Mesodermal cell (in vitro differentiated cells): ENCODE measurements at regions not wholly inside any gene's neighbourhood (a gene's known extent, or its start where the extent isn't known, plus 50 kb on each side); places are given as distances from the start of the nearest gene placed in this dataset.

Experiments
- H3K27ac ChIP-seq: 2 replicates; pipeline ENCODE4 v1.7.0; 2013; ENCODE audit warnings: mild to moderate bottlenecking, low read depth, low read length, moderate library complexity; ENCODE audit not compliant: severe bottlenecking
- H3K36me3 ChIP-seq: 2 replicates; pipeline ENCODE4 v1.7.1; 2013; ENCODE audit warnings: mild to moderate bottlenecking, low read length, moderate library complexity; ENCODE audit not compliant: control insufficient read depth, insufficient read depth
- H3K4me1 ChIP-seq: one replicate; pipeline ENCODE4 v1.7.1; 2013; ENCODE audit warnings: mild to moderate bottlenecking, low read length; ENCODE audit not compliant: insufficient read depth, control insufficient read depth, poor library complexity, severe bottlenecking
- H3K4me3 ChIP-seq: 2 replicates; pipeline ENCODE4 v1.7.0; 2013; ENCODE audit warnings: low read length, control low read depth, mild to moderate bottlenecking; ENCODE audit not compliant: insufficient read depth, poor library complexity, severe bottlenecking; ENCODE audit errors: extremely low read depth
- H3K9me3 ChIP-seq: 2 replicates; pipeline ENCODE4 v1.7.1; 2013; ENCODE audit warnings: mild to moderate bottlenecking, low read length, moderate library complexity; ENCODE audit not compliant: control insufficient read depth
- WGBS, 2 experiments: methylation state at CpG; one replicate each; pipeline ENCODE4 v1.1.5; 2013; ENCODE audit warnings: missing lambda C conversion rate in 2 of 2; ENCODE audit not compliant: insufficient coverage in 2 of 2; 5-methylcytosine and 5-hydroxymethylcytosine counted together

DNA sequence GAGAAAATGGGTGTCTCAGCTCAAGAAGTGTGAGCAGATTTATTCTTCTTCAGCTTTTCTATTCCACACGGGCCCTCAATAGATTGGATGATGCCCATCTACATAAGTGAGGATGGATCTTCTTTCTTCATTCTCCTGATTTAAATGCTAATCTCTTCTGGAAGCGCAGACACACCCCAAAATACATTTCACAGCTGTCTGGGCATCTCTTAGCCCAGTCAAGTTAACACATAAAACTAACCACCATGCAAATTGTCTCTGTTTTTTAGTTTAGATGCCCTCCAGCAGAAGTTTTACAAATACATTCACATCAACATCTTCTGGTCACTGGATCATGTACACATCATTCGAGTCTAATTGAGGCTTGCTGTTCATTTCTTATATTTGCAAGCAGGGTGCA, 249.0 kb upstream of the VCX3A start:
- no peaks in the 10 kb centered on the region for H3K4me1 ChIP-seq

DNA sequence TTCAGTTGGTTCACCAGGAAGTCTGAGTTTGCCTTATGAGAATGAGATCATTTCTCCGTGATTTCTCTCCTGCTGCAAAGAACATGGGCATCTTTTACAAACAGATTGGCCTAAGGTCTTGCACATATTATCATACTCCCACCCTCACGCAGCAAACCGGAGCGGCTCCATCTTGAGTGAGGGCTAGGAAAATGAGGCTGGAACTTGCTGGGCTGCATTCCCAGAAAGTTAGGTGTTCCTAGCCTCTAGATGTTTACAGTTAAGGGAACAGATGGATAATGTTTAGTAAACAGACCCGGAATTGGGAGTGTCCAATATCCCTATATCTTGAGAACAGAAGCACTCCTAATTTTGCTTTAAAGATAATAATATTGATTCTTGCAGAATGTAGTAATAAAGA, 247.9 kb upstream of the VCX3A start:
- Histone ChIP-seq H3K27ac (no peak overlapping the region), H3K36me3 (no peaks in the 10 kb centered on the region), H3K4me1 (no peaks in the 10 kb centered on the region), H3K9me3 (no peaks in the 10 kb centered on the region), H3K4me3 (no peak overlapping the region)
- 100% methylated on average over 1 of the region's 5 CpGs; no CpG with 5 or more reads in 1 of the 2 experiments for WGBS, 2 experiments

More for the DNA sequence above, 249.0 kb upstream of the VCX3A start:
- H3K36me3 ChIP-seq = no peaks in the 10 kb centered on the region
- WGBS, 2 experiments = 100% methylated on average over 1 of the region's 3 CpGs; no CpG with 5 or more reads in 1 of the 2 experiments
- no peak overlapping the region for H3K27ac ChIP-seq
- H3K9me3 ChIP-seq = no peaks in the 10 kb centered on the region
- no peak overlapping the region for H3K4me3 ChIP-seq

DNA sequence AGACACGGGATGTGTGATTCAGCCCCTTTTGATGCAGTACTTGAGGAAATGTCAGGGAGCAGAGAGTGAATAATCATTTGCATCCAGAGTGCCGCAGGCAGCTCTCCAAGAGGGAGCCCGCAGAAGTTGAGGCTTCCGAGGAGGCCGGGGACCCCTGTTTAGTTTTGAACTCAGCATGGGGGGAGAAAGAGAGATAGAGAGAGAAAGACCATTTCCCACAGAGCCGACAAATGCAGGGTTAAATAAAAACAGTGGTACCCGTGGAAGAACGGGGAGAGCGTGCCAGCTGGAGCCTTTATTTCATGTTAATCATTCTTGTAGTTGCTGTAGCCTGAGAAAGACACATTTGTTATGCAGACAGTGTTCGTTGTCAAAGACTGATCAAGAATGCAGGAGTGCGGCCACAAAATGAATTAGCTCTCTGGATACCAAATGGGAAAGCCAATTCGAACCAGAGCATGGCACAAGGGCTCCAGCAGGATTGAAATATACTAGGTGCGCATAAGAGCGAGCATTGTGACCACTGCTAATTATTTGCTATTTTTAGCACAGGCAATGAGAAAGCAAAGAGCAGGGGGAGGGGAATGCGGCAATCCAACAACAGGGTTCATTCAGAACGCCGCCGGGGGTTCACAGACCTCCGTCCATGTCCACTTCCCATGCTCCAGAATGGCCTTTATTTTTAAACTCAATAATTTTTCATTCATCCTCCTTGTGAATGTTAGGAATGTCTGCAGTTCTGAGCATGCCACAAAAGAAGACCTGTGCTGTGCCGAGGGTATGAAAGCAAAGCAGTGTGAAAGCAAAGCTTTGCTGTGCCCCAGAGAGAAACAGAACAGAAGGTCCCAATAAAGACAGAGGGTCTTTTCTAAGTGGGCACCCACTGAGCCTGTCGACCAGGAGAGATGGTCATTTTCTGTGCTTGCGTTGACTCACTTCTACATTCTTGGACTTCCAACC, 243.9 kb upstream of the VCX3A start:
- no peaks in the 10 kb centered on the region for H3K9me3 ChIP-seq
- H3K4me3 ChIP-seq = no peak overlapping the region
- no peaks in the 10 kb centered on the region for H3K4me1 ChIP-seq
- WGBS, 2 experiments = 8 to 10% methylated on average over 3 to 7 of the region's 22 CpGs
- H3K27ac ChIP-seq = peak overlapping the region; percentile 65
- no peaks in the 10 kb centered on the region for H3K36me3 ChIP-seq

DNA sequence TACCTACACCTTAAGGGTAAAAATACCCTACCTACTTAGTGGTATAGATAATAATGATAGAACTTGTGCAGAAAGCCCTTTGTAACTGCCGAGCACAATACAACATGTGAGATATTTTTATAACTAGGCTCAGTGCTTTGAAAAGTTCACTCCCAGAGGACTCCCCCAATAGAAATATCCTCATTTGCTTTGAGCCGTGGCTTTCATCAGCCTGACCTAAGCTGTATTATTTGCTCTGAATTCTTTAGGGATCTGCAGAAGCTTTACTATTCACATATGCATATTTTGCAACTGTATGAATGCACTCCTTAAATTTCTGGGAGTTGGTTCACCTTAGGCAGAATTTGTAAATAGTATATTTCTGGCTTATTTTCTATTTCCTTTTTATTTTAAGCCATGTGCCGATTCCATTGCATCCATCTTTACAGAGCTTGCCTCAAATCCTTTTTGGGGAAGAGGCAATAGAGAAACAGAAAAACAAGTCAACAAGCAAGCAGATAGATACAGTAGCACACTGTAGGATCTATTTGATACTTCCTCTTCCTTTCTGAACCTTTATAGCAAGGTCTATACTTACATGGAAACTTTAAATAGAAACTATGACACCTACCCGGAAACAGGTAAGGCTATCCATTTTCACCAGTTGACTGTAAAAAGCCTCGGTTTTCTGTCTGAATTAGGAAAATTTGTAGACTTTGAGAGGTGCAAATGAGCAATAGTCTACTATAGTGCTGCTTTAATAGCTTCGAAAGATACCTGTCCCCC, 242.5 kb upstream of the VCX3A start:
- H3K4me3 ChIP-seq = no peak overlapping the region
- H3K27ac ChIP-seq = no peak overlapping the region
- H3K4me1 ChIP-seq = no peaks in the 10 kb centered on the region
- no peaks in the 10 kb centered on the region for H3K36me3 ChIP-seq
- no peaks in the 10 kb centered on the region for H3K9me3 ChIP-seq
- 60 to 100% methylated on average over 1 of the region's 6 CpGs for WGBS, 2 experiments

DNA sequence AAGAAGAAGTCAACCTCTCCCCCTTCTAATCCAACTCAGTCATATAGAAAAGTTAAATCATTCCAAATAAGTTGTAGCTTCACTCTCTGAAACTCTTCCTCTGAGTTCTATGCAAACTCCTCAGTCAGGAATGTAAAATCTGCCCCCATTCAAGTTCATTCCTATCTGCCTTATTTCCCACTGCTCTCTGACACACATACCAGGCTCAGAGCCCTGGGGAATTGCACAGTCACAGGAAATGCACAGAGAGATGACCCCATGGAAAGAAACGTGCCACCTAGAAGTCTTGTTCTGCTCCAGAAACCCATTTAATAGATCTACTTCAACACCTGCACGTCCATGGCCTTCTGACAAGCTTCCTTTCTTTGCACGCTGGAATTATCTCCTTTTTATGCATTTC, 236.0 kb upstream of the VCX3A start:
- H3K36me3 ChIP-seq = no peaks in the 10 kb centered on the region
- no peak overlapping the region for H3K4me3 ChIP-seq
- 92% methylated on average over 2 of the region's 3 CpGs for WGBS, 2 experiments
- H3K27ac ChIP-seq = no peak overlapping the region
- no peaks in the 10 kb centered on the region for H3K4me1 ChIP-seq
- H3K9me3 ChIP-seq = no peaks in the 10 kb centered on the region

DNA sequence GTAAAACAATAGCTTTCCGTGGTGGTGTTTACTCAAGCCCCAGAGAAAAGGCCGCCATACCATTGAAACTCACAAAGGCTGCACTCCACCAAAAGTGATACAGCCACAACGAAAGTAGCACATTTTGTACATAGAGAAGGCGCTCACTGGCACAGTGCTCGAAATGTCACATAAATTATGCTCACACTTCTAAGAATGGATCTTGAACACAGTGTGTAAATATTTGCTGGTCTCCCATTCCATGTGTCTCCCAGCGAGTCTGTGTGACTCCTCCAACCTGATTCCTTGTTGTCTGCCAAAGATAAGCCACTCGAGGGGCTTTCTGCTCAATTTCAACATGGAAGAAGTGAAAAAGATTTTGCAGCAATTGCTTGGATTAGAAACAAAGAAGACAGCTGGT, 234.0 kb upstream of the VCX3A start:
- no peaks in the 10 kb centered on the region for H3K4me1 ChIP-seq
- H3K36me3 ChIP-seq = no peaks in the 10 kb centered on the region
- H3K27ac ChIP-seq = no peak overlapping the region
- WGBS, 2 experiments = 70 to 100% methylated on average over 1 to 4 of the region's 7 CpGs
- no peaks in the 10 kb centered on the region for H3K9me3 ChIP-seq
- H3K4me3 ChIP-seq = no peak overlapping the region

DNA sequence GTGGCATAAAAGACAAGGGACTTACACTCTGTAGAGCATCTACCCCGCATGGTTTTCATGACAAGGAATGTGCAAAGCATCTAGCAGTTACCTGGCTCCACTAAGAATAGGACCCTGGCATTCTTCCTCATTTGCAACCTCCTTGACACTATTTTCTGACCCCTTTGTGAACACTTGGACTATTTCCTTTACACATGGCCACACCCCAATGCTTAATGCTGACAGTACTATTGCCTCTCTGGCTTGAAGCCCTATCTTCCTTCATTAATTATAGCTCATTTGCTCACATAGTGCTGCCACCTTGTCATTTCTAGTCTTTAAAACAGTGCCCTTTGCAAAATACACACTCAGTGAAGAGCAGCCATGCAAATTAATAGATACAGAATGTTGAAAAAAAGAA, 226.3 kb upstream of the VCX3A start:
- Histone ChIP-seq H3K27ac (no peak overlapping the region), H3K4me1 (no peaks in the 10 kb centered on the region), H3K9me3 (no peaks in the 10 kb centered on the region), H3K4me3 (no peak overlapping the region), H3K36me3 (no peaks in the 10 kb centered on the region)
- 100% methylated on average over 1 of the region's 1 CpG; no CpG with 5 or more reads in 1 of the 2 experiments for WGBS, 2 experiments

DNA sequence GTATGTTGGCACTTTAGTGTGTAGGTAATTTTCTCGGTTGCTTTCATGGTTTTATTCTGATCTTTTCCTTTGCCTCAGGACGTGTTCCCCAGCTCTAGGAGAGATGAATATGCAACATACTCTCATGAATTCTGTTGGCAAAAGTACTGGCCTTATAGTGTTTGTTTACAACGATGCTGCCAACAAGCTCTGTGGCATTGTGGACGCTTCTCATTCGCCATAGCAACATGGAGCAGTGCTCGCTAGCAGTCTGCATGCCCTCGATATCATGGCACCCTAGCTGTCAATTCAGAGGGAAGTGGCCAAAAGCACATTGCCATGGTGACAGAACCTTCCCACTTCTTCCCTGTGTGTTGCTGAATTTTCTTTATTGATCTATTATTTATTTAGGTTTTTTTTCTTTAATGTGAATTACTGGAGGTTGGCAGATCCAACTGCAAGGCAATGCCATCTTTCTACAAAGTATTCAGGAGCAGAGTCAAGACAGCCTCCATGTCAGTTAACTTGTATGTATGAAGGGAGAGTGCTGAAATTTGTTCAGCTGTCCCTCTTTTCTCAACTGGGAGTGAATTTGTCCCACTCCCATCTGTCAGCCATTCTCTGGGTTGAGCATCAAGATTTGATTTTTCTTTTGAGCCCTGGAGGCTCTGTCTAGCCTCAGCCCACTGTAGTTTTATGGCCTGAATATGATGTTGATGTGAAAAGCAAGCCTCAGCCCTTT, 224.9 kb upstream of the VCX3A start:
- Histone ChIP-seq H3K36me3 (no peaks in the 10 kb centered on the region), H3K4me1 (no peaks in the 10 kb centered on the region), H3K27ac (no peak overlapping the region), H3K9me3 (no peaks in the 10 kb centered on the region), H3K4me3 (no peak overlapping the region)
- WGBS, 2 experiments = no CpG with 5 or more reads among the region's 7 CpGs

DNA sequence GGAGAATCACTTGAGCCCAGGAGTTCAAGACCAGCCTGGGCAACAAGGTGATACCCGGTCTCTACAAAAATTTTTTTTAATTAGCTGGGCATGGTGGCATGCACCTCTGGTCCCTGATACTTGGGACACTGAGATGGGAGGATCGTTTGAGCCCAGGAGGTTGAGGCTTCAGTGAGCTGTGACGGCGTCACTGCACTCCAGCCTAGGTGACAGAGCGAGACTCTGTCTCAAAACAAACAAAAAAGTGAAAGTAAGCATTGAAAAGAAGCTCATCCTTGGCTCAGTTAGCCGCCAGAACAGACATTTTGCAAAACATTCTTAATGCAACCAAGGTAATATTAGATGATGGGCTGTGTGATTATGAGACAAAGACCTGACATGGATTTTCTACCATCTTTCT, 223.3 kb upstream of the VCX3A start:
- Histone ChIP-seq H3K4me1 (no peaks in the 10 kb centered on the region), H3K36me3 (no peaks in the 10 kb centered on the region), H3K4me3 (no peak overlapping the region), H3K9me3 (no peaks in the 10 kb centered on the region), H3K27ac (no peak overlapping the region)
- WGBS, 2 experiments = 56 to 100% methylated on average over 1 to 4 of the region's 6 CpGs

DNA sequence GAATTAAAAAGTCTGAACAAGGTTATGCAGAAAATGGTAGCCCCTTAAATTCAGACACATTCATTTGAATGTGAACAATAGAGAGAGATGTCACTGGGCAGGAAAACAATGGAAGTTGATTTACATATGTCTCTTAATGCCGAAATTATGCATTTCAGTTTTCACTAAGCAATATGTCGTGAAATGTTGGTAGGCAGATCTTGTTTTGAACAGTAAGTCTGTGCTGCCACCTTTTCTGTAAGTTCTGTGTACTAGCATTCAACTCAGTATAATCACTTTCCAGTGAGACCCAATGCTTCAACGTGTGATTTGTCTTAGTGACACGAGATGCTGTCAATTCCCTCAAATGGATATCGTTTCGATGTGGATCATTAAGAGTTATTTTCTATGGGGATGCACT, 222.7 kb upstream of the VCX3A start:
- Histone ChIP-seq H3K9me3 (no peaks in the 10 kb centered on the region), H3K27ac (no peak overlapping the region), H3K4me3 (no peak overlapping the region), H3K36me3 (no peaks in the 10 kb centered on the region), H3K4me1 (no peaks in the 10 kb centered on the region)
- WGBS, 2 experiments = 100% methylated on average over 1 of the region's 6 CpGs; no CpG with 5 or more reads in 1 of the 2 experiments
